ENCODE measurements at regions not wholly inside any gene's neighbourhood (a gene's known extent, or its start where the extent isn't known, plus 50 kb on each side); places are given as distances from the start of the nearest gene placed in this dataset.

GRCh38 chr4:17188125-17188524 is 289.7 kb upstream of the LDB2 start:
- no peak overlapping the region for H3K27ac ChIP-seq (ENCODE audit: low read depth, low read length)
- TF ChIP-seq EZH2phosphoT487 (IDR thresholded peaks at IDR 0.05; ENCODE audit: borderline replicate concordance, low read length), result no peak
- TF ChIP-seq, protein P1, sequence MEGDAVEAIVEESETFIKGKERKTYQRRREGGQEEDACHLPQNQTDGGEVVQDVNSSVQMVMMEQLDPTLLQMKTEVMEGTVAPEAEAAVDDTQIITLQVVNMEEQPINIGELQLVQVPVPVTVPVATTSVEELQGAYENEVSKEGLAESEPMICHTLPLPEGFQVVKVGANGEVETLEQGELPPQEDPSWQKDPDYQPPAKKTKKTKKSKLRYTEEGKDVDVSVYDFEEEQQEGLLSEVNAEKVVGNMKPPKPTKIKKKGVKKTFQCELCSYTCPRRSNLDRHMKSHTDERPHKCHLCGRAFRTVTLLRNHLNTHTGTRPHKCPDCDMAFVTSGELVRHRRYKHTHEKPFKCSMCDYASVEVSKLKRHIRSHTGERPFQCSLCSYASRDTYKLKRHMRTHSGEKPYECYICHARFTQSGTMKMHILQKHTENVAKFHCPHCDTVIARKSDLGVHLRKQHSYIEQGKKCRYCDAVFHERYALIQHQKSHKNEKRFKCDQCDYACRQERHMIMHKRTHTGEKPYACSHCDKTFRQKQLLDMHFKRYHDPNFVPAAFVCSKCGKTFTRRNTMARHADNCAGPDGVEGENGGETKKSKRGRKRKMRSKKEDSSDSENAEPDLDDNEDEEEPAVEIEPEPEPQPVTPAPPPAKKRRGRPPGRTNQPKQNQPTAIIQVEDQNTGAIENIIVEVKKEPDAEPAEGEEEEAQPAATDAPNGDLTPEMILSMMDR (IDR thresholded peaks at IDR 0.05; ENCODE audit: low read depth, low read length, poor library complexity, severe bottlenecking), result no peak
- H3F3A ChIP-seq (ENCODE audit: control insufficient read depth, insufficient read depth), result no peaks in the 10 kb centered on the region
- H3K79me2 ChIP-seq (ENCODE audit: control insufficient read depth, low read length), result no peaks in the 10 kb centered on the region
- no peaks in the 10 kb centered on the region for H3K36me3 ChIP-seq (ENCODE audit: control insufficient read depth, low read length)
- H3K9me2 ChIP-seq (replicated peaks; ENCODE audit: control insufficient read depth, low read length), result no peaks in the 10 kb centered on the region; the same call in none of the 2 replicates
- no peak overlapping the region for H3K4me2 ChIP-seq (ENCODE audit: low read length)
- H3K4me3 ChIP-seq (ENCODE audit: low read length), result no peak overlapping the region
- H4K20me1 ChIP-seq (ENCODE audit: control insufficient read depth, insufficient read depth, low read depth, low read length), result no peaks in the 10 kb centered on the region
- H3K4me1 ChIP-seq (ENCODE audit: control insufficient read depth, low read length), result no peaks in the 10 kb centered on the region
- H3K9me3 ChIP-seq (ENCODE audit: control insufficient read depth, insufficient read depth, low read length), result no peaks in the 10 kb centered on the region
- H3K27me3 ChIP-seq (ENCODE audit: control insufficient read depth, low read length), result no peaks in the 10 kb centered on the region

- no peaks in the 10 kb centered on the region for H3K4me1 ChIP-seq (ENCODE audit: control insufficient read depth, low read length)
- no peaks in the 10 kb centered on the region for H3K27me3 ChIP-seq (ENCODE audit: control insufficient read depth, low read length)
- H3K36me3 ChIP-seq (ENCODE audit: control insufficient read depth, low read length), result no peaks in the 10 kb centered on the region
- H3K79me2 ChIP-seq (ENCODE audit: control insufficient read depth, low read length), result no peaks in the 10 kb centered on the region
- no peaks in the 10 kb centered on the region; the same call in none of the 2 replicates for H3K9me2 ChIP-seq (replicated peaks; ENCODE audit: control insufficient read depth, low read length)
- TF ChIP-seq, protein P1 (IDR thresholded peaks at IDR 0.05; ENCODE audit: low read depth, low read length, poor library complexity, severe bottlenecking), result no peak
- TF ChIP-seq EZH2phosphoT487 (IDR thresholded peaks at IDR 0.05; ENCODE audit: borderline replicate concordance, low read length), result no peak
- H3K9me3 ChIP-seq (ENCODE audit: control insufficient read depth, insufficient read depth, low read length), result no peaks in the 10 kb centered on the region
- no peaks in the 10 kb centered on the region for H4K20me1 ChIP-seq (ENCODE audit: control insufficient read depth, insufficient read depth, low read depth, low read length)
- H3F3A ChIP-seq (ENCODE audit: control insufficient read depth, insufficient read depth), result no peaks in the 10 kb centered on the region
- no peak overlapping the region for H3K4me2 ChIP-seq (ENCODE audit: low read length)
- H3K4me3 ChIP-seq (ENCODE audit: low read length), result no peak overlapping the region
- H3K27ac ChIP-seq (ENCODE audit: low read depth, low read length), result no peak overlapping the region
Observed at GRCh38 chr4:17187003-17187402, 288.6 kb upstream of the LDB2 start.

DNA sequence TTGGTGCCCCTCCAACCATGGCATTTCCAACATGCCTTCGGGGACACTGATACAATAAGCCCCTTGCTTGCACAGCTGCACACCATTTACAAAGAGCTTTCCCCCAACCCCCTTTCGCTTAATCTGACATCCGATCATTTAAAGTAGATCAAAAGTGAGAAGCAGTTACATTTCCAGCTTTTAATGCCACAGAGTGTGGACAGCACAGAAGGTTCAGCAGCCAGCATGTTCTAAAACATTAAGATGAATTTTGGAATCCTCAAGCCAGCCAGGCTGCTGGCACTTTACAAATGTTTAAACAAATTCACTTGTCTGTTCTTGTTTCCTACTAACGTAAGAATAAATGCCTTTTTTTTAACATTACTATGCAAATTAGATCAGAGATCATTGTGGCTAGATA is 284.4 kb upstream of the LDB2 start:
- H3K27ac ChIP-seq (ENCODE audit: low read depth, low read length), result no peak overlapping the region
- no peaks in the 10 kb centered on the region for H3K4me1 ChIP-seq (ENCODE audit: control insufficient read depth, low read length)
- no peaks in the 10 kb centered on the region for H3K9me3 ChIP-seq (ENCODE audit: control insufficient read depth, insufficient read depth, low read length)
- H4K20me1 ChIP-seq (ENCODE audit: control insufficient read depth, insufficient read depth, low read depth, low read length), result no peaks in the 10 kb centered on the region
- H3K4me2 ChIP-seq (ENCODE audit: low read length), result no peak overlapping the region
- no peaks in the 10 kb centered on the region for H3K27me3 ChIP-seq (ENCODE audit: control insufficient read depth, low read length)
- no peaks in the 10 kb centered on the region; the same call in none of the 2 replicates for H3K9me2 ChIP-seq (replicated peaks; ENCODE audit: control insufficient read depth, low read length)
- no peak overlapping the region for H3K4me3 ChIP-seq (ENCODE audit: low read length)
- no peaks in the 10 kb centered on the region for H3K79me2 ChIP-seq (ENCODE audit: control insufficient read depth, low read length)
- H3F3A ChIP-seq (ENCODE audit: control insufficient read depth, insufficient read depth), result no peaks in the 10 kb centered on the region
- no peak for TF ChIP-seq EZH2phosphoT487 (IDR thresholded peaks at IDR 0.05; ENCODE audit: borderline replicate concordance, low read length)
- TF ChIP-seq, protein P1 (IDR thresholded peaks at IDR 0.05; ENCODE audit: low read depth, low read length, poor library complexity, severe bottlenecking), result no peak
- no peaks in the 10 kb centered on the region for H3K36me3 ChIP-seq (ENCODE audit: control insufficient read depth, low read length)

Data from DOHH2 (cell line).